ENCODE measurements at regions not wholly inside any gene's neighbourhood (a gene's known extent, or its start where the extent isn't known, plus 50 kb on each side); places are given as distances from the start of the nearest gene placed in this dataset.

GRCh38 chr6:154592199-154592860 lies 81.8 kb upstream of the CNKSR3 start:
- Histone ChIP-seq H3K27ac (ENCODE audit: low read depth in 1 of 2, low read length in 2 of 2) (no peak overlapping the region), H3K9ac (ENCODE audit: low read depth in 1 of 2, low read length in 2 of 2) (no peak overlapping the region), H3K27me3 (ENCODE audit: control insufficient read depth in 4 of 4, insufficient read depth in 4 of 4, low read length in 3 of 4) (no peaks in the 10 kb centered on the region), H3K36me3 (ENCODE audit: control insufficient read depth in 4 of 4, insufficient read depth in 3 of 4, low read depth in 1 of 4, low read length in 3 of 4) (no peaks in the 10 kb centered on the region), H3K9me3 (ENCODE audit: control insufficient read depth in 4 of 4, low read length in 3 of 4) (no peaks in the 10 kb centered on the region), H3K4me1 (ENCODE audit: control insufficient read depth in 4 of 4, insufficient read depth in 4 of 4, low read length in 3 of 4) (peaks cover 0 to 7% (median 2%) of the 10 kb centered on the region in 4 donors), H3K4me3 (ENCODE audit: low read depth in 1 of 3, low read length in 3 of 3) (no peak overlapping the region)
- 86% methylated on average over 10 of the region's 10 CpGs for WGBS
- DNase-seq (ENCODE audit: low spot score), result no peak
- TF ChIP-seq RAD21 (IDR thresholded peaks at IDR 0.05) (peak in 1 of 2 donors; percentile 2), MAX (IDR thresholded peaks at IDR 0.05) (no peak), HNF4G (IDR thresholded peaks at IDR 0.05) (no peak)

GRCh38 chr6:154593122-154593521 lies 82.6 kb upstream of the CNKSR3 start:
- Histone ChIP-seq H3K4me1 (ENCODE audit: control insufficient read depth in 4 of 4, insufficient read depth in 4 of 4, low read length in 3 of 4) (peaks cover 0 to 7% (median 2%) of the 10 kb centered on the region in 4 donors), H3K9me3 (ENCODE audit: control insufficient read depth in 4 of 4, low read length in 3 of 4) (no peaks in the 10 kb centered on the region), H3K36me3 (ENCODE audit: control insufficient read depth in 4 of 4, insufficient read depth in 3 of 4, low read depth in 1 of 4, low read length in 3 of 4) (no peaks in the 10 kb centered on the region), H3K27ac (ENCODE audit: low read depth in 1 of 2, low read length in 2 of 2) (no peak overlapping the region), H3K9ac (ENCODE audit: low read depth in 1 of 2, low read length in 2 of 2) (no peak overlapping the region), H3K27me3 (ENCODE audit: control insufficient read depth in 4 of 4, insufficient read depth in 4 of 4, low read length in 3 of 4) (no peaks in the 10 kb centered on the region), H3K4me3 (ENCODE audit: low read depth in 1 of 3, low read length in 3 of 3) (no peak overlapping the region)
- no peak for DNase-seq (ENCODE audit: low spot score)
- 91% methylated on average over 7 of the region's 7 CpGs for WGBS
- TF ChIP-seq RAD21 (IDR thresholded peaks at IDR 0.05) (no peak), HNF4G (IDR thresholded peaks at IDR 0.05) (no peak), SP1 (IDR thresholded peaks at IDR 0.05) (no peak)

- no peak overlapping the region for H3K9ac ChIP-seq (ENCODE audit: low read depth in 1 of 2, low read length in 2 of 2)
- H3K36me3 ChIP-seq (ENCODE audit: control insufficient read depth in 4 of 4, insufficient read depth in 3 of 4, low read depth in 1 of 4, low read length in 3 of 4), result no peaks in the 10 kb centered on the region
- DNase-seq (ENCODE audit: low spot score), result no peak
- TF ChIP-seq EGR1 (IDR thresholded peaks at IDR 0.05; ENCODE audit: low read depth in 2 of 2) (no peak), HNF4A (conservative IDR thresholded peaks at IDR 0.05) (no peak), GABPA (IDR thresholded peaks at IDR 0.05 in 1 of 2, conservative IDR thresholded peaks at IDR 0.05 in 1 of 2) (no peak), REST (IDR thresholded peaks at IDR 0.05) (no peak), ATF3 (IDR thresholded peaks at IDR 0.05) (no peak)
- no peaks in the 10 kb centered on the region for H3K9me3 ChIP-seq (ENCODE audit: control insufficient read depth in 4 of 4, low read length in 3 of 4)
- H3K4me1 ChIP-seq (ENCODE audit: control insufficient read depth in 4 of 4, insufficient read depth in 4 of 4, low read length in 3 of 4), result peaks cover 0 to 7% (median 2%) of the 10 kb centered on the region in 4 donors
- H3K27ac ChIP-seq (ENCODE audit: low read depth in 1 of 2, low read length in 2 of 2), result no peak overlapping the region
- 88% methylated on average over 9 of the region's 9 CpGs for WGBS
- no peaks in the 10 kb centered on the region for H3K27me3 ChIP-seq (ENCODE audit: control insufficient read depth in 4 of 4, insufficient read depth in 4 of 4, low read length in 3 of 4)
- no peak overlapping the region for H3K4me3 ChIP-seq (ENCODE audit: low read depth in 1 of 3, low read length in 3 of 3)
Measured at GRCh38 chr6:154594496-154595198, 84.2 kb upstream of the CNKSR3 start.
